CD4-positive, alpha-beta T cell treated with Interleukin-4 for 1 hour (primary cell): ENCODE measurements at regions not wholly inside any gene's neighbourhood (a gene's known extent, or its start where the extent isn't known, plus 50 kb on each side); places are given as distances from the start of the nearest gene placed in this dataset.

ENCODE experiments used
- DNase-seq, 2 donors: peaks; one replicate each; pipeline ENCODE4 v3.0.0-alpha.2; 2020 to 2022

GRCh38 chr5:53334431-53334941, 145.9 kb upstream of the FST start:
- DNase-seq: no peak

GRCh38 chr5:53335115-53335514, 145.3 kb upstream of the FST start:
- DNase-seq: no peak

- DNase-seq: no peak
These were observed 142.6 kb upstream of the FST start for GRCh38 chr5:53337827-53338226.

- no peak for DNase-seq
These were observed 141.5 kb upstream of the FST start for GRCh38 chr5:53338971-53339370.

- no peak for DNase-seq
These were observed 140.4 kb upstream of the FST start for GRCh38 chr5:53339962-53340540.

GRCh38 chr5:53340956-53341750, 139.3 kb upstream of the FST start:
- no peak for DNase-seq

GRCh38 chr5:53342236-53342635, 138.2 kb upstream of the FST start:
- no peak for DNase-seq

- no peak for DNase-seq
These were observed 137.2 kb upstream of the FST start for GRCh38 chr5:53343187-53343586.

GRCh38 chr5:53350368-53350767, 130.1 kb upstream of the FST start:
- no peak for DNase-seq

- DNase-seq: no peak
These were observed 129.2 kb upstream of the FST start for GRCh38 chr5:53350991-53351770.

- DNase-seq: no peak
These were observed 125.1 kb upstream of the FST start for GRCh38 chr5:53355316-53355715.

GRCh38 chr5:53355931-53356330, 124.5 kb upstream of the FST start:
- no peak for DNase-seq

GRCh38 chr5:53357439-53357838, 123.0 kb upstream of the FST start:
- no peak for DNase-seq

- no peak for DNase-seq
These were observed 121.6 kb upstream of the FST start for GRCh38 chr5:53358794-53359193.

GRCh38 chr5:53359916-53360517, 120.4 kb upstream of the FST start:
- no peak for DNase-seq

- no peak for DNase-seq
These were observed 119.6 kb upstream of the FST start for GRCh38 chr5:53360811-53361210.

GRCh38 chr5:53361708-53362107, 118.7 kb upstream of the FST start:
- no peak for DNase-seq

GRCh38 chr5:53362521-53362941, 117.9 kb upstream of the FST start:
- DNase-seq: no peak

GRCh38 chr5:53364061-53364460, 116.4 kb upstream of the FST start:
- DNase-seq: no peak

- no peak for DNase-seq
These were observed 114.2 kb upstream of the FST start for GRCh38 chr5:53366245-53366644.

- DNase-seq: no peak
These were observed 112.7 kb upstream of the FST start for GRCh38 chr5:53367727-53368126.

GRCh38 chr5:53368516-53368915, 111.9 kb upstream of the FST start:
- no peak for DNase-seq

- no peak for DNase-seq
These were observed 111.3 kb upstream of the FST start for GRCh38 chr5:53368966-53369605.
